Naive thymus-derived CD4-positive, alpha-beta T cell (primary cell): ENCODE measurements at regions not wholly inside any gene's neighbourhood (a gene's known extent, or its start where the extent isn't known, plus 50 kb on each side); places are given as distances from the start of the nearest gene placed in this dataset.
"Not testable (repeated sequence)": the region's sequence is repeated elsewhere in the genome, so short reads cannot be mapped to it uniquely, and the experiment has no call there.

Experiments used
- ATAC-seq: fragments of 150-1000 bp; cut with Tn5 transposase; 2 replicates; pipeline ENCODE4 v1.10.0; 2021; ENCODE audit warnings: mild to moderate bottlenecking, moderate library complexity
- CTCF ChIA-PET: fragments of 350-600 bp; sonication (Branson Sonifier 250); formaldehyde crosslinking; loops from one replicate; lab custom pipeline; 2021; ENCODE audit warnings: antibody characterized with exemption; lab: Charles Lee
- POLR2A ChIA-PET: fragments of 350-600 bp; sonication (Branson Sonifier 250); formaldehyde crosslinking; loops from one replicate; lab custom pipeline; 2021; ENCODE audit warnings: antibody characterized with exemption, inconsistent platforms; lab: Charles Lee
- DNase-seq, 9 donors: peaks; one replicate each; pipeline versions ENCODE4 v3.0.0 to v3.0.0-alpha.2; 2020 to 2022; ENCODE audit warnings: mixed read lengths in 1 of 9
- H3K27ac ChIP-seq: one replicate; pipeline ENCODE4 v1.7.0; 2013; ENCODE audit warnings: mild to moderate bottlenecking, low read depth, low read length, moderate library complexity
- H3K27me3 ChIP-seq, 2 donors: one replicate each; pipeline ENCODE4 v1.7.0; 2013; ENCODE audit warnings: low read length in 2 of 2, mild to moderate bottlenecking in 2 of 2, moderate library complexity in 2 of 2; ENCODE audit not compliant: control insufficient read depth in 2 of 2, insufficient read depth in 2 of 2
- H3K36me3 ChIP-seq, 3 experiments: 1 replicate in 2 of 3; 2 replicates in 1 of 3; pipeline ENCODE4 v1.7.0; 2013; ENCODE audit warnings: low read length in 3 of 3, mild to moderate bottlenecking in 3 of 3, moderate library complexity in 1 of 3; ENCODE audit not compliant: insufficient read depth in 3 of 3, control insufficient read depth in 2 of 3
- H3K4me1 ChIP-seq, 2 donors: one replicate each; pipeline ENCODE4 v1.7.0; 2013; ENCODE audit warnings: low read length in 2 of 2, mild to moderate bottlenecking in 2 of 2, moderate library complexity in 1 of 2; ENCODE audit not compliant: control insufficient read depth in 2 of 2, insufficient read depth in 2 of 2
- H3K4me3 ChIP-seq: 2 replicates; pipeline ENCODE4 v1.7.0; 2013; ENCODE audit warnings: mild to moderate bottlenecking, low read length
- H3K9me3 ChIP-seq, 3 experiments: 1 replicate in 2 of 3; 2 replicates in 1 of 3; pipeline ENCODE4 v1.7.0; 2013; ENCODE audit warnings: low read length in 3 of 3; ENCODE audit not compliant: control insufficient read depth in 2 of 3
- H3K27ac Mint-ChIP-seq, 9 donors: one replicate each; pipeline ENCODE4 v1.8.0; 2020 to 2022; ENCODE audit warnings: mixed read lengths in 9 of 9, mild to moderate bottlenecking in 8 of 9, moderate library complexity in 5 of 9, inconsistent platforms in 2 of 9
- H3K27me3 Mint-ChIP-seq, 5 donors: one replicate each; pipeline ENCODE4 v1.8.0; 2021 to 2022; ENCODE audit warnings: mixed read lengths in 5 of 5, mild to moderate bottlenecking in 1 of 5
- H3K36me3 Mint-ChIP-seq, 5 donors: one replicate each; pipeline ENCODE4 v1.8.0; 2020 to 2022; ENCODE audit warnings: mixed read lengths in 5 of 5, mild to moderate bottlenecking in 3 of 5, inconsistent platforms in 1 of 5
- H3K4me1 Mint-ChIP-seq, 7 donors: one replicate each; pipeline ENCODE4 v1.8.0; 2020 to 2022; ENCODE audit warnings: mixed read lengths in 7 of 7, mild to moderate bottlenecking in 3 of 7, inconsistent platforms in 1 of 7
- H3K4me3 Mint-ChIP-seq, 10 donors: one replicate each; pipeline ENCODE4 v1.8.0; 2020 to 2022; ENCODE audit warnings: mild to moderate bottlenecking in 10 of 10, mixed read lengths in 10 of 10, moderate library complexity in 6 of 10, inconsistent platforms in 2 of 10
- H3K9me3 Mint-ChIP-seq, 11 donors: one replicate each; pipeline ENCODE4 v1.8.0; 2020 to 2022; ENCODE audit warnings: mixed read lengths in 11 of 11, mild to moderate bottlenecking in 4 of 11, inconsistent platforms in 1 of 11, moderate library complexity in 1 of 11
- intact Hi-C, 2 donors: fragments of 100-400 bp; cut with micrococcal nuclease; formaldehyde crosslinking; loops; one replicate each; pipeline ENCODE4 v1.15.1; 2023

DNA sequence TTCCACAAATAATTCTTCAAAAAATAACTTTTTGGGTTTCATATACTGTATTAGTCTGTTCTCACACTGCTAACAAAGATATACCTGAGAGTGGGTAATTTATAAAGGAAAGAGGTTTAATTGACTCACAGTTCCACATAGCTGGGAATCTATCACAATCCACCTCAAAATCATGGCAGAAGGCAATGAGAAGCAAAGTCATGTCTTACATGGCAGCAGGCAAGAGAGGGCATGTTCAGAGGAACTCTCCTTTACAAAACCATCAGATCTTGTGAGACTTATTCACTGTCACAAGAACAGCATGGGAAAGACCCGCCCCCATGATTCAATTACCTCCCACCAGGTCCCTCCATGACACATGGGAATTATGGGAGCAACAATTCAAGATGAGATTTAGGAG lies 93.1 kb upstream of the NANOGP8 start:
- H3K4me3 Mint-ChIP-seq: not testable (repeated sequence)

DNA sequence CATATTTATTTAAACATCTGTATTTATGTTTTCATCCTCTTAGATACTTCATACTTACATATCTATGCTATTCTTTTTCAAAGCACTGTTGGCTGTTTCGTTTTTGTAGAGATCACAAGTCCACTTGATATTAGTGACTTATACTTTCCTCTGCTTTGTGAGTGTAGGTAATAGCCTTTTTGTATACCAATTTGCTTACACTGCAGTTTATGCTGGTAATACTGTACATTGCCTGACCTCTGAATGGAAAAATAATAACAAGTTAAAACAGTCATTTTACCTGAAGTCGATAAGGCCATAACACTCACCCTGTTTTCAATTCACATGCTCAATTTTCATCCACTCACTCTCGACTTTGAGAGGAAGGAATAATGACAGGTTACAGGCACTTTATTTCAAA lies 89.9 kb upstream of the NANOGP8 start:
- Histone ChIP-seq H3K4me1 (no peaks in the 10 kb centered on the region), H3K4me3 (no peak overlapping the region), H3K36me3 (no peaks in the 10 kb centered on the region), H3K9me3 (no peaks in the 10 kb centered on the region), H3K27ac (no peak overlapping the region), H3K27me3 (no peaks in the 10 kb centered on the region)
- intact Hi-C loops: no loop called here
- ATAC-seq (no peak), DNase-seq (no peak)
- no peak overlapping the region for H3K27ac Mint-ChIP-seq
- peaks cover 0 to 5% (median 0%) of the 10 kb centered on the region in 5 donors for H3K27me3 Mint-ChIP-seq
- no peaks in the 10 kb centered on the region for H3K36me3 Mint-ChIP-seq
- CTCF ChIA-PET: no interaction called here
- no peaks in the 10 kb centered on the region for H3K4me1 Mint-ChIP-seq
- no peak overlapping the region for H3K4me3 Mint-ChIP-seq
- POLR2A ChIA-PET: no interaction called here
- H3K9me3 Mint-ChIP-seq: no peaks in the 10 kb centered on the region

More for the DNA sequence above, 93.1 kb upstream of the NANOGP8 start:
- H3K27me3 Mint-ChIP-seq, H3K27ac Mint-ChIP-seq, DNase-seq, POLR2A ChIA-PET, H3K4me3 ChIP-seq, H3K4me1 ChIP-seq, H3K9me3 Mint-ChIP-seq, H3K4me1 Mint-ChIP-seq, H3K36me3 ChIP-seq, CTCF ChIA-PET, H3K27me3 ChIP-seq, H3K9me3 ChIP-seq, H3K27ac ChIP-seq, intact Hi-C loops, H3K36me3 Mint-ChIP-seq, ATAC-seq: not testable (repeated sequence)

DNA sequence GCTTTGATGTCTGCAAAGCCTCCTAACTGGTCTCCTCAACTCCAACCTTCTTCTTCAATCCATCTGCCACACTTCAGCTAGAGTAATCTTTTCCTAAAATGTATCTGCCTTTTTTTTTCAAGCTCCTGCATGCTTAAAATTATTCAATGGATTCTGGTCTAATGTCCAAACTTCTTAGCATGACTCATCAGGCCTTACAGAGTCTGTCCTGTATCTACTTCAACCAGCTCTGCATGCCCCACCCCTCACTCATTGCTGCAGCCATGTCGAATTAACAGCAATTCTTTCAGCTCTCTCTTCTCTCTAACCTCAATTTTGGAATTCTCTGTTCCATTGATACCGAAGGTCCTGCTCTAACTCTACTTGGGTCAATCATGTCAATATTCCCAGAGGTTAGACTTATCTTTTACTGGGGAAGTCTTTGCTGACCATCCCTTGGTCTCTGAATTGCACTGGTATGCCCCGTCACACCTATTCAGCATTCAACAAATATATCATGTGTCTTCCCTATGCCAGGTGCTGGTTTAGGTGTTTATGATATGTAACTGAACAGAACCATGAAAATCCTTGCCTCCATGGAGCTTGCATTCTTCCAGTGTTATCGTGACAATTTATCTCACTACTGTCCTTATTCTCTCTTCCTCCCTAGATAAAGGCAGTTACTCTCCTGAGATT lies 88.5 kb upstream of the NANOGP8 start:
- no peaks in the 10 kb centered on the region for H3K36me3 ChIP-seq
- no peak overlapping the region for H3K27ac ChIP-seq
- H3K27me3 ChIP-seq: no peaks in the 10 kb centered on the region
- H3K9me3 ChIP-seq: no peaks in the 10 kb centered on the region
- POLR2A ChIA-PET: interaction anchor here (0.6 kb wide), 1 partner anchor 398 kb away, joined by 3 read pairs; no protein-coding TSS in a partner anchor
- Mint-ChIP-seq H3K9me3 (no peaks in the 10 kb centered on the region), H3K36me3 (no peaks in the 10 kb centered on the region), H3K4me3 (no peak overlapping the region), H3K27me3 (peaks cover 0 to 5% (median 0%) of the 10 kb centered on the region in 5 donors), H3K4me1 (no peaks in the 10 kb centered on the region), H3K27ac (no peak overlapping the region)
- no peak for DNase-seq
- intact Hi-C loops: no loop called here
- CTCF ChIA-PET: no interaction called here
- no peaks in the 10 kb centered on the region for H3K4me1 ChIP-seq
- H3K4me3 ChIP-seq: no peak overlapping the region
- ATAC-seq: no peak

DNA sequence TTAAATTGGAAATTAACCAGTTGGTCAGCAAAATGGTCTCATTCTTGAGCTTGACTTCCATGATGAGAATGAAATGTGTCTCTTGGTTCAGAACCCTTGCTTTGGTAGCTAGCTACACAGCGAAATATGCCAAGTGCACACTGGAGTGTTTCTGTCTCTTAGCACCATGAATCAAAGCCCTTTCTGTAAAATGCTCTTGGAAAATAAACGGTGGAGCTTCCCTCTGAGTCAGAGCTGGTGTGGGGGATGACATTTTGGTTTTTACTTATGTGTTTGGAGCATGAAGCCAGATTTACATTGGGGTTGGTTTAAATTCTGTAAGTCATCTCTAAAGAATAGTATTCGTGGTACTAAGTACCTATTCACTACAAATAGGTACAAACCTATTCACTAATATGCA lies 85.1 kb upstream of the NANOGP8 start:
- DNase-seq (no peak), ATAC-seq (no peak)
- intact Hi-C loops: no loop called here
- Mint-ChIP-seq H3K36me3 (no peaks in the 10 kb centered on the region), H3K9me3 (peaks cover 0 to 1% (median 0%) of the 10 kb centered on the region in 11 donors), H3K27ac (no peak overlapping the region), H3K4me1 (no peaks in the 10 kb centered on the region), H3K27me3 (peaks cover 0 to 5% (median 0%) of the 10 kb centered on the region in 5 donors), H3K4me3 (no peak overlapping the region)
- no peak overlapping the region for H3K4me3 ChIP-seq
- H3K27ac ChIP-seq: no peak overlapping the region
- no peaks in the 10 kb centered on the region for H3K27me3 ChIP-seq
- POLR2A ChIA-PET: no interaction called here
- H3K4me1 ChIP-seq: no peaks in the 10 kb centered on the region
- no peaks in the 10 kb centered on the region for H3K9me3 ChIP-seq
- CTCF ChIA-PET: no interaction called here
- H3K36me3 ChIP-seq: no peaks in the 10 kb centered on the region

DNA sequence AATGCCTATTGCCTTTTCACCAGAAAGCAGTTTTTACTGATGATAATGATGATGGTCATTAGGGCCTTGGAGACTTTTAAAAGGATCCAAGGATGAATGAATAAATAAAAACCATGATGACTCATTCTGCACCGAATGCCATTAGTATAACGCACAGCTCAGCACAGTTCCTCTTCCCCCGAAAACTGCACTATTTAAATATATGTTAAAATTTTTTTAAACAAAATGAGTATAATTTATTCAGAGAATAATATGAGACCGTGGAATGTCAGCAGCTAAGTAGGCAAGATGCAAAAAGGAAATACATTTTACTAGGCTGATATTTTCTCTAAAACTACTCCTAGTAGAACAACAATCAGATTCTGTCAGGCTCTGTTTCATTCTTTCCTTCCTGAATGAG lies 83.4 kb upstream of the NANOGP8 start:
- Histone ChIP-seq H3K4me1 (no peaks in the 10 kb centered on the region), H3K9me3 (no peaks in the 10 kb centered on the region), H3K27me3 (no peaks in the 10 kb centered on the region), H3K36me3 (no peaks in the 10 kb centered on the region), H3K4me3 (no peak overlapping the region), H3K27ac (no peak overlapping the region)
- H3K36me3 Mint-ChIP-seq: no peaks in the 10 kb centered on the region
- H3K9me3 Mint-ChIP-seq: peaks cover 0 to 1% (median 0%) of the 10 kb centered on the region in 11 donors
- no peak overlapping the region for H3K27ac Mint-ChIP-seq
- H3K27me3 Mint-ChIP-seq: peaks cover 0 to under 1% (median 0%) of the 10 kb centered on the region in 5 donors
- no peak for ATAC-seq
- intact Hi-C loops: no loop called here
- H3K4me1 Mint-ChIP-seq: no peaks in the 10 kb centered on the region
- CTCF ChIA-PET: interaction anchor here (0.6 kb wide), 1 partner anchor 35 kb away, joined by 3 read pairs; no protein-coding TSS in a partner anchor
- POLR2A ChIA-PET: no interaction called here
- no peak for DNase-seq
- H3K4me3 Mint-ChIP-seq: no peak overlapping the region

DNA sequence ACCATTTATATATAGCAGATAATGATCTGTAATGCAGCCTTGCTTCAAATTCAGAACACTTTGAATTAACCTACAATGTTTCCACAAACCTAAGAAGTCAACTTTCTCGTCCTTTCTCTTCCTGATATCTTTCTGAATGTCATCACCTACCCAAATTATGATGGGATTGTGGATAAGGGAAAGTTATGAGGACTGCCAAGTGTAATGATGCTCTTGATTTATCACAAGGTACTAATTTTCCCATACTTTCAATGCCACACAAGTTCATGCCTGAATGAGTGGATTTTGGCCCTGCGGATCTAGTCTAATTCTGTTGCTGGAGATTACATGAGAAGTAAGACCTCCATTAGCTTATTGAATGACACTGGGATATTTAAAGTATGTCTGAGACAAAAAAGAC lies 82.6 kb upstream of the NANOGP8 start:
- H3K9me3 ChIP-seq: no peaks in the 10 kb centered on the region
- H3K27me3 ChIP-seq: no peaks in the 10 kb centered on the region
- DNase-seq: no peak
- no peak overlapping the region for H3K27ac ChIP-seq
- H3K4me1 ChIP-seq: no peaks in the 10 kb centered on the region
- H3K27me3 Mint-ChIP-seq: no peaks in the 10 kb centered on the region
- ATAC-seq: no peak
- H3K27ac Mint-ChIP-seq: no peak overlapping the region
- ChIA-PET CTCF (no interaction called here), POLR2A (no interaction called here)
- H3K4me1 Mint-ChIP-seq: no peaks in the 10 kb centered on the region
- peaks cover 0 to 2% (median 0%) of the 10 kb centered on the region in 11 donors for H3K9me3 Mint-ChIP-seq
- H3K36me3 ChIP-seq: no peaks in the 10 kb centered on the region
- no peak overlapping the region for H3K4me3 Mint-ChIP-seq
- no peaks in the 10 kb centered on the region for H3K36me3 Mint-ChIP-seq
- intact Hi-C loops: no loop called here
- H3K4me3 ChIP-seq: no peak overlapping the region

DNA sequence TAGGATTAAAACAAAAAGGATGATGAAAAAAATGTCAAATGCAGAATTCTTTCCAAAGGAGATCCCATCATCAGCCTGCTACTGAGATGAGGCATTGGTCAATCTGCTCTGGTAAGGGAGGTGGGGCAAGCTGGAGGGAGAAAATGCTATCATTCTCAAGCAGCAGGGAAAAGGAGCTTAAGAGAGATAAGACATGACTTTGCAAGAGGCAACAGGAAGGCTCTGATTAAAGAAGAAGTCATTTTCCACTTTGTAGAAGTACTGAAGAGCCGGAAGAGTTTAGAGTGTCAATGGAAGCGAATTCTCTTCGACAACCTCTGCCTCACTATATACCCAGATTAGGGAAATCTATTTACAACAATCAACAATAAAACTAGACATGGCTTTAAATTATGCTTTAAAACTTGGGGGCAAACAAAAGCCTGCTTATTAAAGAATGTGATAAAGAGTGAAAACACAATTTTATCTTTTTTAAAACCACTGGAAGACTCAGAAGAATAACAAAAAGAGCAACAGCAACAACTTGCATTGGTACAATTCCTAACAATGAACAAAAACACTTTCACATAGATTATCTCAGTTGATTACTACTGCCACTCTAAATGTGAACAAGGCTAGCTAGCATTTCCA lies 81.8 kb upstream of the NANOGP8 start:
- ChIA-PET POLR2A (no interaction called here), CTCF (no interaction called here)
- H3K27me3 ChIP-seq: no peaks in the 10 kb centered on the region
- H3K27ac ChIP-seq: no peak overlapping the region
- DNase-seq (no peak), ATAC-seq (no peak)
- no peaks in the 10 kb centered on the region for H3K4me1 ChIP-seq
- Mint-ChIP-seq H3K4me1 (no peaks in the 10 kb centered on the region), H3K9me3 (peaks cover 0 to 2% (median 0%) of the 10 kb centered on the region in 11 donors), H3K27ac (no peak overlapping the region), H3K36me3 (no peaks in the 10 kb centered on the region), H3K4me3 (no peak overlapping the region), H3K27me3 (no peaks in the 10 kb centered on the region)
- H3K9me3 ChIP-seq: no peaks in the 10 kb centered on the region
- H3K36me3 ChIP-seq: no peaks in the 10 kb centered on the region
- intact Hi-C loops: no loop called here
- no peak overlapping the region for H3K4me3 ChIP-seq
